BE2C (cell line): ENCODE measurements at regions not wholly inside any gene's neighbourhood (a gene's known extent, or its start where the extent isn't known, plus 50 kb on each side); places are given as distances from the start of the nearest gene placed in this dataset.

Experiments used
- DNase-seq: peaks from one replicate; pipeline ENCODE4 v3.0.0-alpha.2; 2020
- H3K27me3 ChIP-seq: fragments of 250-450 bp; sonication (Bioruptor Pico); 2 replicates; pipeline ENCODE4 v1.5.1; 2020; ENCODE audit warnings: mild to moderate bottlenecking
- H3K36me3 ChIP-seq: fragments of 250-450 bp; sonication (Bioruptor Pico); 2 replicates; pipeline ENCODE4 v1.5.1; 2020; ENCODE audit warnings: mild to moderate bottlenecking
- H3K4me1 ChIP-seq: fragments of 250-450 bp; sonication (Bioruptor Pico); 2 replicates; pipeline ENCODE4 v1.5.1; 2020
- H3K4me3 ChIP-seq: 2 replicates; pipeline ENCODE4 v1.5.1; 2011; ENCODE audit warnings: low read depth, low read length
- H3K9me3 ChIP-seq: fragments of 250-450 bp; sonication (Bioruptor Pico); 2 replicates; pipeline ENCODE4 v1.5.1; 2020
- TF ChIP-seq, protein P1 (sequence below): IDR thresholded peaks from 2 replicates; pipeline ENCODE4 v1.5.1; 2012; ENCODE audit warnings: mild to moderate bottlenecking, low read depth, low read length

DNA sequence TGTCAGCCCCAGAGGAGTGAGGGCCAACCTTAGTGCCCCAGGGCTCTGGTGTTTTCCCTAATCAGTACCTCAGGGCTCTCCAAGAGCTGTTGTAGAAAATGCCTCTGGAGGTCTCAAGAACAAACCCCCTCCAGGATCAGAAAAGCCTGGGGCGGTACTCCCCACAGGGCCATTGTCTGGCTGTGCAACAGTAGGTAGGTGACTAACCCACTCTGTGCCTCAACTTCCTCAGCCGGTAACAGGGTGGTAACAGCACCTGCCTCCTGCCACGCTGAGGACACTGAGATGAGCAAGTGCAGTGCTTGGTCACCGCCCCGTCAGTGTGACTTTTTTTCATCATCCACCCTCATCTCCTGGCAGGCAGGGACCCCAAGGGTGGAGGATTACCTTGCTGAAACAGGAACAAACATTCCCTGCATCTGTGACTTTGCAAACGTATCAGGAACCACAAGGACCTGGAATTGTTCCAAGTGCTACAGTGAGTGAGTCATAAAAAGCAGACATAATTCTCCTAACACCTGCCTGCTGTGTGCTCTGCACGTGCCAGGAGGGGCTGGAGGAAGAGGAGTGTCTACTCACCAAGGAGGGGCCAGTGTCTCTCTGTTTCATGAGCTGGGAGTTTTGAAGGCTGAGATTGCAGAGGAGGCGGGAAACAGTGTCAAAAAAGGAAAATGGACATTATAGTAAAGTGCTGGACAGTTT lies 440.8 kb downstream of the NPHP4 start:
- TF ChIP-seq, protein P1, sequence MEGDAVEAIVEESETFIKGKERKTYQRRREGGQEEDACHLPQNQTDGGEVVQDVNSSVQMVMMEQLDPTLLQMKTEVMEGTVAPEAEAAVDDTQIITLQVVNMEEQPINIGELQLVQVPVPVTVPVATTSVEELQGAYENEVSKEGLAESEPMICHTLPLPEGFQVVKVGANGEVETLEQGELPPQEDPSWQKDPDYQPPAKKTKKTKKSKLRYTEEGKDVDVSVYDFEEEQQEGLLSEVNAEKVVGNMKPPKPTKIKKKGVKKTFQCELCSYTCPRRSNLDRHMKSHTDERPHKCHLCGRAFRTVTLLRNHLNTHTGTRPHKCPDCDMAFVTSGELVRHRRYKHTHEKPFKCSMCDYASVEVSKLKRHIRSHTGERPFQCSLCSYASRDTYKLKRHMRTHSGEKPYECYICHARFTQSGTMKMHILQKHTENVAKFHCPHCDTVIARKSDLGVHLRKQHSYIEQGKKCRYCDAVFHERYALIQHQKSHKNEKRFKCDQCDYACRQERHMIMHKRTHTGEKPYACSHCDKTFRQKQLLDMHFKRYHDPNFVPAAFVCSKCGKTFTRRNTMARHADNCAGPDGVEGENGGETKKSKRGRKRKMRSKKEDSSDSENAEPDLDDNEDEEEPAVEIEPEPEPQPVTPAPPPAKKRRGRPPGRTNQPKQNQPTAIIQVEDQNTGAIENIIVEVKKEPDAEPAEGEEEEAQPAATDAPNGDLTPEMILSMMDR = no peak
- no peaks in the 10 kb centered on the region for H3K36me3 ChIP-seq
- no peaks in the 10 kb centered on the region for H3K4me1 ChIP-seq
- no peaks in the 10 kb centered on the region for H3K27me3 ChIP-seq
- no peaks in the 10 kb centered on the region for H3K9me3 ChIP-seq
- no peak for DNase-seq
- no peak overlapping the region for H3K4me3 ChIP-seq

DNA sequence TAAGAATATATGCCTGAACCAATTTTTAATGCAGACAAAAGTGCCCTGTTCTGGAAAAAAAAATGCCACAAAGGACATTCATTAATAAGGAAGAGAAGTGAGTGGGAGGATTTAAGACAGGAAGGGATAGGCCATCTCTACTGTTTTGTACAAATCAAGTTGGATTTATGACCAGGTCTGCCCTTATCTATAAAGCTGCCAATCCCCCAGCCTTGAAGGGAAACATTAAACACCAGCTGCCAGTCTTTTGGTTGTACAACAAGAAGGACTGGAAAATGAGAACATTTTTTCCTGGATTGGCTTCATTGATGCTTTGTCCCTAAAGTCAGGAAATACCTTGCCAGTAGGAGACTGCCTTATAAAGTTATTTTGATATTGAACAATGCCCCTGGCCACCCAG lies 444.0 kb downstream of the NPHP4 start:
- Histone ChIP-seq H3K4me3 (no peak overlapping the region), H3K27me3 (no peaks in the 10 kb centered on the region)

DNA sequence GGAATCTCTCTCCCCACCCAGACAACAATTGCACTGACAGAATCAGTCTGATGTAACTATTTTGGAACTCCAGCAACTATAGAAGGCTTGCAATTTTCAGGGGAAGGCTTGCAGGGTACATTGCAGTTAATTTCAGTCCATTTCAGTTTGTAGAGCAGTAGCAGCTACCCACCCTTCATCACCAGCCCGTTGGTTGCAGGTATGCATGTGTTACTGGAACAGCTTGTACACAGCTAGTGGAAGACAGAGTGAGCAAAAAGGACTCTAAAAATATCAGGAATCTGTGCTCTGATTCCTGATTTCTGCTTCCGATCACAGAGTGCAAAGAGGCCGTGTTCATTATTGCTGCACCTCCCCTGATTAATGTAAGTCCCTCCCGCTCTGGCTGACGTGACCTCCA lies 449.0 kb downstream of the NPHP4 start:
- TF ChIP-seq, protein P1 = no peak
- DNase-seq = no peak
- no peaks in the 10 kb centered on the region for H3K9me3 ChIP-seq
- no peaks in the 10 kb centered on the region for H3K4me1 ChIP-seq
- H3K36me3 ChIP-seq = no peaks in the 10 kb centered on the region
- H3K4me3 ChIP-seq = no peak overlapping the region
- H3K27me3 ChIP-seq = no peaks in the 10 kb centered on the region

More for the DNA sequence above, 444.0 kb downstream of the NPHP4 start:
- Histone ChIP-seq H3K9me3 (no peaks in the 10 kb centered on the region), H3K4me1 (no peaks in the 10 kb centered on the region), H3K36me3 (no peaks in the 10 kb centered on the region)
- TF ChIP-seq, protein P1 = no peak
- DNase-seq = no peak

DNA sequence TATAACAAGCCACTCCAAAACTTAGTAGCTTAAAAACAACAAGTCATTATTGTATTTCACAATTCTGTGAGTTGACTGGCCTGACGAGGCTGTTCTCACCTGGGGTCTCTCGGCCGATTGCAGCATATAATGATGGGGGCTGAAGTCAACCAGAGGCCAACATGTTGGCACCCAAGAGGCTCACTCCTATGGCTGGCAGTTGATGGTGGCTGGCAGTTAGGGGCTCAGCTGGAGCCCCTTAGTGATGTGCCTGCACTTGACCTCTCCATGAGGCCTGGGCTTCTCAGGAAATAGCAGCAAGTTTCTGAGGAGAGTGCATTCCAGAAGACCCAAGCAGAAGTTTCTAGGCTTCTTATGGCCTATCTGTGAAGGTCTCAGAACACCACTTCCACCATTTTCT lies 459.4 kb downstream of the NPHP4 start:
- H3K36me3 ChIP-seq = no peaks in the 10 kb centered on the region
- no peaks in the 10 kb centered on the region for H3K9me3 ChIP-seq
- no peaks in the 10 kb centered on the region for H3K4me1 ChIP-seq
- TF ChIP-seq, protein P1 = no peak
- no peak overlapping the region for H3K4me3 ChIP-seq
- no peak for DNase-seq
- no peaks in the 10 kb centered on the region for H3K27me3 ChIP-seq

DNA sequence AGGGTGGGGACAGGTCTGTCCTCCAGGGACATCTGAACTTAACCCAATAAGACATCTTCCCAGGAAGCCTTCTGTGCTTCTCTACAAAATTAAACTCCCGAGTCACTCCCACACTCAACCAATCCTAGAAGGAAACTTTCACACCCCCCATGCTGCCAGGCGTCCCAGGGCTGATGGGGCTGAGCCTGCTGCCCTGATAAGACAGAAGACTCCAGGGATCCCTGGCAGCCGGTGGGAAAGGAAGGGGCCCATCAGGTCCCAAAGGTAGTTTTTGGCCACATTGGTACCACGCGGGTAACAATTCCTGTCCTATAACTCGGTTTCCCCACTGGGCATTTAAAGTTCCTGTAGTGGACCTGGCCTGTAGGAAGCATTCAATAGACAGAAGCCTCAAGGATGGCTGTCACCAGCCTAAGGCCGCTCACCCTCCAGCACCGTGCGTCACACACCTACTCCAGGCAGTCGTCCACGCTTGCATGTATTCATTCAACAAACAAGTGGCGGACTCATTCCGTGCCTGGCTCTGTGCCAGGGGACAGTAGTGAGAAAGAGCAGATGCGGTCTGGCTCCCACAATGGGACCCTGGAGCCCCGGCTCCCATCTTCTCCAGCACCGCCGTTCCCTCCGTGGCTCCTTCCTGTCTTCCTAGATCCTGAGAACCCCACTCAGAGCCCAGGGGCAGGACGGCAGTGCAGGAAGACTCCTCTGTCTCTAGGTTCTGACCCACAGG lies 465.2 kb downstream of the NPHP4 start:
- TF ChIP-seq, protein P1 = no peak
- no peaks in the 10 kb centered on the region for H3K9me3 ChIP-seq
- no peak overlapping the region for H3K4me3 ChIP-seq
- H3K27me3 ChIP-seq = no peaks in the 10 kb centered on the region
- no peak for DNase-seq
- no peaks in the 10 kb centered on the region for H3K4me1 ChIP-seq
- no peaks in the 10 kb centered on the region for H3K36me3 ChIP-seq

DNA sequence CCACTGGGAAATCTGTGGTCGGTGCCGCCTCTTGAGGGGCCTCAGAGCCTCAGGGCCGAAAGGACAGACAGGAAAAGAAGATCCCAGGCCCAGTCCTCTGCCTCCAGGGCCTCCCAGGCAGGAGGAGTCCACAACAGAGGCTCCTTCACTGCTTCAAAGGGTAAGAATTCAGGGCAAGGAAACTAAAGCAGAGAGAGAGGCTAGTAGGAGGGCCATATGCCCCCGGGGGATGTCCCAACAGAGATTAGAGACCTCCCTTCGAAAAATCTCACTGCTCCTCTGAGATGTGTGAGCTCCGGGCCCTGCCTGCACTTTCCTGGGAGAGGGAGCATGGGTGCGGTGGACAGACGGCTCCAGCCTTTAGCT lies 465.9 kb downstream of the NPHP4 start:
- DNase-seq = no peak
- no peak overlapping the region for H3K4me3 ChIP-seq
- H3K36me3 ChIP-seq = no peaks in the 10 kb centered on the region
- H3K4me1 ChIP-seq = no peaks in the 10 kb centered on the region
- H3K27me3 ChIP-seq = no peaks in the 10 kb centered on the region
- H3K9me3 ChIP-seq = no peaks in the 10 kb centered on the region
- TF ChIP-seq, protein P1 = no peak
